Right hindlimb (tissue), 1 donor: ENCODE measurements at regions not wholly inside any gene's neighbourhood (a gene's known extent, or its start where the extent isn't known, plus 50 kb on each side); places are given as distances from the start of the nearest gene placed in this dataset.

Source experiments
- DNase-seq: peaks from one replicate; pipeline ENCODE4 v3.0.0-alpha.2; 2018

- DNase-seq = no peak
Observed at GRCh38 chr1:199774433-199775089, 252.9 kb upstream of the NR5A2 start.

- no peak for DNase-seq
Observed at GRCh38 chr1:199776768-199777497, 250.6 kb upstream of the NR5A2 start.

GRCh38 chr1:199778324-199778955 lies 249.1 kb upstream of the NR5A2 start:
- no peak for DNase-seq

- no peak for DNase-seq
Observed at GRCh38 chr1:199780091-199780490, 247.4 kb upstream of the NR5A2 start.

GRCh38 chr1:199780948-199781670 lies 246.4 kb upstream of the NR5A2 start:
- DNase-seq = no peak

- no peak for DNase-seq
Observed at GRCh38 chr1:199784138-199784895, 243.2 kb upstream of the NR5A2 start.

GRCh38 chr1:199786695-199787094 lies 240.8 kb upstream of the NR5A2 start:
- no peak for DNase-seq

GRCh38 chr1:199789141-199789540 lies 238.4 kb upstream of the NR5A2 start:
- no peak for DNase-seq

GRCh38 chr1:199791495-199791894 lies 236.0 kb upstream of the NR5A2 start:
- no peak for DNase-seq

- no peak for DNase-seq
Observed at GRCh38 chr1:199792874-199793273, 234.6 kb upstream of the NR5A2 start.

- no peak for DNase-seq
Observed at GRCh38 chr1:199794105-199794863, 233.2 kb upstream of the NR5A2 start.

GRCh38 chr1:199799116-199799515 lies 228.4 kb upstream of the NR5A2 start:
- DNase-seq = no peak

GRCh38 chr1:199804526-199804925 lies 223.0 kb upstream of the NR5A2 start:
- no peak for DNase-seq

- DNase-seq = no peak
Observed at GRCh38 chr1:199808110-199808870, 219.2 kb upstream of the NR5A2 start.

- no peak for DNase-seq
Observed at GRCh38 chr1:199809311-199809710, 218.2 kb upstream of the NR5A2 start.

GRCh38 chr1:199811163-199811562 lies 216.3 kb upstream of the NR5A2 start:
- no peak for DNase-seq

GRCh38 chr1:199813198-199813597 lies 214.3 kb upstream of the NR5A2 start:
- no peak for DNase-seq

GRCh38 chr1:199815947-199816346 lies 211.6 kb upstream of the NR5A2 start:
- no peak for DNase-seq

- DNase-seq = no peak
Observed at GRCh38 chr1:199817266-199817665, 210.2 kb upstream of the NR5A2 start.

GRCh38 chr1:199821029-199821779 lies 206.3 kb upstream of the NR5A2 start:
- no peak for DNase-seq
